Colonic mucosa (tissue), 4 donors: ENCODE measurements at regions not wholly inside any gene's neighbourhood (a gene's known extent, or its start where the extent isn't known, plus 50 kb on each side); places are given as distances from the start of the nearest gene placed in this dataset.

ENCODE experiments used
- DNase-seq: peaks from one replicate; pipeline ENCODE4 v3.0.0-alpha.2; 2020
- H3K27ac ChIP-seq: fragments of 200-600 bp; one replicate; pipeline ENCODE4 v1.8.0; 2021
- H3K27me3 ChIP-seq: fragments of 200-600 bp; one replicate; pipeline ENCODE4 v1.8.0; 2021
- H3K36me3 ChIP-seq: fragments of 200-600 bp; one replicate; pipeline ENCODE4 v1.8.0; 2021
- H3K4me1 ChIP-seq: fragments of 200-600 bp; one replicate; pipeline ENCODE4 v1.8.0; 2021; ENCODE audit warnings: mild to moderate bottlenecking
- H3K4me3 ChIP-seq: fragments of 200-600 bp; one replicate; pipeline ENCODE4 v1.8.0; 2021
- H3K9ac ChIP-seq, 2 donors: one replicate each; pipeline ENCODE4 v1.7.0; 2013; ENCODE audit warnings: control low read depth in 2 of 2, low read depth in 2 of 2, low read length in 2 of 2
- H3K9me3 ChIP-seq: fragments of 200-600 bp; one replicate; pipeline ENCODE4 v1.8.0; 2021
- CTCF ChIP-seq: fragments of 200-600 bp; IDR thresholded peaks from one replicate; pipeline ENCODE4 v1.8.0; 2022; ENCODE audit warnings: antibody characterized with exemption, mild to moderate bottlenecking
- intact Hi-C: fragments of 100-400 bp; cut with DNase I; formaldehyde crosslinking; loops from one replicate; pipeline ENCODE4 v1.14.1; 2022
- donor health status: healthy.
- donor health status: DM: no; HTN: no; CAD: no.
- donor health status: DM: no; HTN: no; CAD: no.

DNA sequence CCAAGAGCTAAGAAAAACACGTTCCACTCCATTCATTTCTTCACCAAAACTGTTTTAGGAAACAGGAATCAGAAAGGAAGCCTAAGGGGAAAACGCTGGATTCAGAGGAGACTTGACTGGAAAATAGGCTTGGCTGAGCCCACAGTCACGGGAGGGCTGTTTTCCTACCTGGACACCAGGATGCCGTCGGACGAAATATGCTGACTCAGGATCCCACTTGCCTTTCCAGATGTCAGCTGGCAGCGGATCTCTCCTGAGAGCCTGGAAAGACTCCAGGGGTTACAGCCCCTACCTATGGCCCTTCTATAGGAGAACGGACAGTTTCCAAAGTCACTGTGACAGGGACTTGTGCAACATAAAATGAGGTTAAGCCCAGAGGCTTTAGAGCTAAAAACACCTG, 245.1 kb downstream of the C16orf95 start:
- no peak overlapping the region for H3K4me3 ChIP-seq
- H3K9me3 ChIP-seq, result no peaks in the 10 kb centered on the region
- H3K27ac ChIP-seq, result no peak overlapping the region
- DNase-seq, result no peak
- H3K9ac ChIP-seq, result no peak overlapping the region
- no peaks in the 10 kb centered on the region for H3K4me1 ChIP-seq
- intact Hi-C loops, result no loop called here
- TF ChIP-seq CTCF, result no peak
- H3K36me3 ChIP-seq, result no peaks in the 10 kb centered on the region
- no peaks in the 10 kb centered on the region for H3K27me3 ChIP-seq

DNA sequence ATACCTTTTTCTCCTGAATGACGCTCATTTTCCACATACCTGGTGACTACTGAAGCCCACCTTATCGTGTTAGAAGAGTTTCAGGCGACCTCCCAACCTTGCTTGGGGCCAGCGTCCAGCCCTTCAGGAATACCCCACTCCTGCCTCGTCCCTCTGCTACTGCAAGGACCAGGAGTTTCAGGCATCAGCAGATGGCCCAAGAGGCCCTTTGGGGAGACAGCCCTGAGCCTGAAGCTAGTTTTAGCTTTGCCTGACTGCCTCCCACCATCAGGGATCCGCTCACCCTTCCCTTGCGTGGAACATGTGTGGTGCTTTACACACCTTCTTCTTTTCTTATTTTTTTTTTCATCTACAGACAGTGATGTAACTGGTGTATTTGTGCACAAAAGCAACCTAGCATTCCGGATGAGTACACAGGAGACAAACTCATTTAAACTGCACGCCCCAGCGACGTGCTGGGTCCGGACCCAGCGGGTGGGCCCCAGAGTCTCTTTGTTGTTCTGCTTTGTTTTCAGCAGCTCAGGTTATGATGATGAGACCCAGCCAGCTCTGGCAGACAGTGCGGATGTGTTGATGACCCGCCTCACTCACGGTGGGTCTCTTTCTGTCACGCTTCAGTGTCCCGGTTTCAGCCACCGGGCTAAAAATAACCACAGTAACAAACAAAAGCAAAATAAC, 242.4 kb downstream of the C16orf95 start:
- no peaks in the 10 kb centered on the region for H3K27me3 ChIP-seq
- TF ChIP-seq CTCF, result no peak
- H3K36me3 ChIP-seq, result no peaks in the 10 kb centered on the region
- H3K4me3 ChIP-seq, result no peak overlapping the region
- no peak overlapping the region for H3K9ac ChIP-seq
- intact Hi-C loops, result no loop called here
- no peaks in the 10 kb centered on the region for H3K4me1 ChIP-seq
- DNase-seq, result no peak
- H3K27ac ChIP-seq, result no peak overlapping the region
- H3K9me3 ChIP-seq, result no peaks in the 10 kb centered on the region

DNA sequence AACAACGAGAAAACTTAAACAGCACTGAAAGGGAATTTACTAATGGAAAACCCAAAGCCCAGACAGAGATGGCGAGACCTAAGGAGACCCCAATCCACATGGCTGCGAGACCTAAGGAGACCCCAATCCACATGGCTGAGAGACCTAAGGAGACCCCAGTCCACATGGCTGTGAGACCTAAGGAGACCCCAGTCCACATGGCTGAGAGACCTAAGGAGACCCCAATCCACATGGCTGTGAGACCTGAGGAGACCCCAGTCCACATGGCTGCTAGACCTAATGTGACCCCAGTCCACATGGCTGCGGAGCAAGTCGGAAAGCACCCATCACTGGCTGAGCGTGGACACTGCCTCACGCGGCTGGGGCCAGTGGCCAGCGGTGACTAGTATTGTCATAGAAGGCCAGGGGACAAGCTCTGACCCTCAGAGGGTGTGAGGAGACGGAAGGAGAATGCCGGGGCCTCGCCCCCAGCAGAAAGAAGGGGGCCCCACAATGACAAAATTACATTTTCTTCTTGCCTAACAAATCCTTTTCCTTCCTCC, 241.8 kb downstream of the C16orf95 start:
- intact Hi-C loops, result no loop called here
- Histone ChIP-seq H3K36me3 (no peaks in the 10 kb centered on the region), H3K4me1 (no peaks in the 10 kb centered on the region), H3K27ac (no peak overlapping the region), H3K9me3 (no peaks in the 10 kb centered on the region), H3K4me3 (no peak overlapping the region), H3K27me3 (no peaks in the 10 kb centered on the region), H3K9ac (no peak overlapping the region)
- no peak for TF ChIP-seq CTCF
- DNase-seq, result no peak

DNA sequence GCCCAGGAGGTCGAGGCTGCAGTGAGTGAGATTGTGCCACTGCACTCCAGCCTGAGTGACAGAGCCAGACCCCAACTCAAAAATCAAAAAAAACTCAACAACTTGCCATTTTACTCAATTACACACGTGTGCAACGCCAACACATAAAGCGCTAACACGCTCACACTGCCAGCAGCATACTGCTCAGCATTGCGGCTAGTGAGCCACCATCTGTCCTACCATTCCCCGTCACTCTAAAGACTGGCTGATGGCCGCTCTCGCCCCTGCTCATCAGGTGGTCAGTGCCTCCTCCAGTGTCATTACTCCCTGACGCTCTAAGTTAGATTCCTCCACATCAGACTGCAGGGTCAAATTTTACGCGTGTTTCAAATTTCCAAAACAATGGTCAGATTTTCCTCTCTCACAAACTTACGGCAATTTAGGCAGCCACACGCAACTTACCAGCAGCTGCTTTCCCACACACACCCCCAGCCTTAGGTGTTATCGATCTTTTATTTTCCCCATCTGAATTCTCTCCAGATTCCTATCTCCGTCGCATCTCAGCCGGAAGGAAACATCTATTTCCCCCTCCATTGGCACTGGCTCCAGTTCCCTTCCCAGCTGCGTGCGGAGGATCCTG, 240.8 kb downstream of the C16orf95 start:
- no peaks in the 10 kb centered on the region for H3K27me3 ChIP-seq
- H3K36me3 ChIP-seq, result no peaks in the 10 kb centered on the region
- H3K9ac ChIP-seq, result no peak overlapping the region
- no peak overlapping the region for H3K27ac ChIP-seq
- DNase-seq, result no peak
- intact Hi-C loops, result no loop called here
- no peak for TF ChIP-seq CTCF
- no peak overlapping the region for H3K4me3 ChIP-seq
- no peaks in the 10 kb centered on the region for H3K9me3 ChIP-seq
- H3K4me1 ChIP-seq, result no peaks in the 10 kb centered on the region

- Histone ChIP-seq H3K9ac (no peak overlapping the region), H3K4me3 (no peak overlapping the region), H3K4me1 (no peaks in the 10 kb centered on the region), H3K27me3 (no peaks in the 10 kb centered on the region), H3K9me3 (no peaks in the 10 kb centered on the region), H3K36me3 (no peaks in the 10 kb centered on the region), H3K27ac (no peak overlapping the region)
- intact Hi-C loops, result no loop called here
- peak; percentile 58 for DNase-seq
- peak; percentile 73 for TF ChIP-seq CTCF
These were observed 240.0 kb downstream of the C16orf95 start for GRCh38 chr16:87076950-87077749.
